ENCODE measurements at regions not wholly inside any gene's neighbourhood (a gene's known extent, or its start where the extent isn't known, plus 50 kb on each side); places are given as distances from the start of the nearest gene placed in this dataset.

GRCh38 chr10:36114913-36115312 lies 472.8 kb upstream of the FZD8 start:
- DNase-seq (ENCODE audit: low spot score in 2 of 2), result no peak
- no peak overlapping the region for H3K27ac ChIP-seq
- intact Hi-C loops (cut with DNase I; ENCODE audit: low total_unique reads), result no loop called here
- H3K36me3 ChIP-seq, result no peaks in the 10 kb centered on the region
- no peaks in the 10 kb centered on the region for H3K9me3 ChIP-seq
- H3K4me3 ChIP-seq, result no peak overlapping the region
- TF ChIP-seq POLR2A (IDR thresholded peaks at IDR 0.05), result no peak
- TF ChIP-seq POLR2AphosphoS5 (IDR thresholded peaks at IDR 0.05), result no peak
- TF ChIP-seq CTCF (IDR thresholded peaks at IDR 0.05), result no peak
- no peaks in the 10 kb centered on the region for H3K27me3 ChIP-seq
- H3K4me1 ChIP-seq, result peaks cover 0 to 3% of the 10 kb centered on the region in 2 donors

- Histone ChIP-seq H3K36me3 (no peaks in the 10 kb centered on the region), H3K4me3 (no peak overlapping the region), H3K4me1 (peaks cover 0 to 3% of the 10 kb centered on the region in 2 donors), H3K27me3 (no peaks in the 10 kb centered on the region), H3K27ac (no peak overlapping the region), H3K9me3 (no peaks in the 10 kb centered on the region)
- intact Hi-C loops (cut with DNase I; ENCODE audit: low total_unique reads), result no loop called here
- no peak for DNase-seq (ENCODE audit: low spot score in 2 of 2)
- TF ChIP-seq POLR2A (IDR thresholded peaks at IDR 0.05), result no peak
- TF ChIP-seq CTCF (IDR thresholded peaks at IDR 0.05), result no peak
- TF ChIP-seq POLR2AphosphoS5 (IDR thresholded peaks at IDR 0.05), result no peak
Observed at GRCh38 chr10:36114141-36114540, 472.0 kb upstream of the FZD8 start.

GRCh38 chr10:36111676-36112075 lies 469.6 kb upstream of the FZD8 start:
- Histone ChIP-seq H3K27ac (no peak overlapping the region), H3K9me3 (no peaks in the 10 kb centered on the region), H3K4me3 (no peak overlapping the region), H3K36me3 (no peaks in the 10 kb centered on the region), H3K27me3 (no peaks in the 10 kb centered on the region), H3K4me1 (no peaks in the 10 kb centered on the region)
- DNase-seq (ENCODE audit: low spot score in 2 of 2), result no peak
- intact Hi-C loops (cut with DNase I; ENCODE audit: low total_unique reads), result no loop called here
- TF ChIP-seq POLR2A (IDR thresholded peaks at IDR 0.05) (no peak), CTCF (IDR thresholded peaks at IDR 0.05) (no peak), POLR2AphosphoS5 (IDR thresholded peaks at IDR 0.05) (no peak)

GRCh38 chr10:36110097-36110496 lies 468.0 kb upstream of the FZD8 start:
- TF ChIP-seq CTCF (IDR thresholded peaks at IDR 0.05) (no peak), POLR2A (IDR thresholded peaks at IDR 0.05) (no peak), POLR2AphosphoS5 (IDR thresholded peaks at IDR 0.05) (no peak)
- intact Hi-C loops (cut with DNase I; ENCODE audit: low total_unique reads), result no loop called here

GRCh38 chr10:36109399-36110023 lies 467.4 kb upstream of the FZD8 start:
- no peaks in the 10 kb centered on the region for H3K36me3 ChIP-seq
- H3K4me3 ChIP-seq, result no peak overlapping the region
- no peak overlapping the region for H3K27ac ChIP-seq
- H3K9me3 ChIP-seq, result no peaks in the 10 kb centered on the region
- DNase-seq (ENCODE audit: low spot score in 2 of 2), result no peak
- intact Hi-C loops (cut with DNase I; ENCODE audit: low total_unique reads), result no loop called here
- TF ChIP-seq POLR2A (IDR thresholded peaks at IDR 0.05), result no peak
- TF ChIP-seq POLR2AphosphoS5 (IDR thresholded peaks at IDR 0.05), result no peak
- TF ChIP-seq CTCF (IDR thresholded peaks at IDR 0.05), result no peak
- no peaks in the 10 kb centered on the region for H3K27me3 ChIP-seq
- no peaks in the 10 kb centered on the region for H3K4me1 ChIP-seq

More at GRCh38 chr10:36110097-36110496, 468.0 kb upstream of the FZD8 start:
- no peaks in the 10 kb centered on the region for H3K4me1 ChIP-seq
- no peak overlapping the region for H3K27ac ChIP-seq
- no peaks in the 10 kb centered on the region for H3K9me3 ChIP-seq
- H3K27me3 ChIP-seq, result no peaks in the 10 kb centered on the region
- DNase-seq (ENCODE audit: low spot score in 2 of 2), result no peak
- no peak overlapping the region for H3K4me3 ChIP-seq
- H3K36me3 ChIP-seq, result no peaks in the 10 kb centered on the region
